Adipocyte (in vitro differentiated cells): ENCODE measurements at regions not wholly inside any gene's neighbourhood (a gene's known extent, or its start where the extent isn't known, plus 50 kb on each side); places are given as distances from the start of the nearest gene placed in this dataset.

Experiments
- DNase-seq: peaks from one replicate; pipeline ENCODE4 v3.0.0-alpha.2; 2015; ENCODE audit warnings: low read depth
- H3K27me3 ChIP-seq: replicated peaks from 2 replicates; pipeline ENCODE4 v1.7.0; 2013; ENCODE audit warnings: mild to moderate bottlenecking, low read length, moderate library complexity; ENCODE audit not compliant: control insufficient read depth, insufficient read depth
- H3K36me3 ChIP-seq: 2 replicates; pipeline ENCODE4 v1.7.0; 2013; ENCODE audit warnings: low read length, mild to moderate bottlenecking, moderate library complexity; ENCODE audit not compliant: control insufficient read depth, insufficient read depth, severe bottlenecking
- H3K4me1 ChIP-seq: 2 replicates; pipeline ENCODE4 v1.7.0; 2013; ENCODE audit warnings: mild to moderate bottlenecking, low read length, moderate library complexity; ENCODE audit not compliant: control insufficient read depth, insufficient read depth
- H3K4me3 ChIP-seq: 2 replicates; pipeline ENCODE4 v1.7.0; 2013; ENCODE audit warnings: mild to moderate bottlenecking, low read length, moderate library complexity
- H3K9ac ChIP-seq: 2 replicates; pipeline ENCODE4 v1.7.0; 2013; ENCODE audit warnings: mild to moderate bottlenecking, low read length, moderate library complexity
- H3K9me3 ChIP-seq: 2 replicates; pipeline ENCODE4 v1.7.0; 2013; ENCODE audit warnings: mild to moderate bottlenecking, low read length, moderate library complexity; ENCODE audit not compliant: control insufficient read depth

- peaks cover 2% of the 10 kb centered on the region for H3K27me3 ChIP-seq
- DNase-seq, result no peak
- H3K36me3 ChIP-seq, result no peaks in the 10 kb centered on the region
- H3K9me3 ChIP-seq, result no peaks in the 10 kb centered on the region
- H3K9ac ChIP-seq, result no peak overlapping the region
- H3K4me3 ChIP-seq, result no peak overlapping the region
- no peaks in the 10 kb centered on the region for H3K4me1 ChIP-seq
Observed at GRCh38 chr7:43018446-43018845, 86.3 kb downstream of the MRPL32 start.

DNA sequence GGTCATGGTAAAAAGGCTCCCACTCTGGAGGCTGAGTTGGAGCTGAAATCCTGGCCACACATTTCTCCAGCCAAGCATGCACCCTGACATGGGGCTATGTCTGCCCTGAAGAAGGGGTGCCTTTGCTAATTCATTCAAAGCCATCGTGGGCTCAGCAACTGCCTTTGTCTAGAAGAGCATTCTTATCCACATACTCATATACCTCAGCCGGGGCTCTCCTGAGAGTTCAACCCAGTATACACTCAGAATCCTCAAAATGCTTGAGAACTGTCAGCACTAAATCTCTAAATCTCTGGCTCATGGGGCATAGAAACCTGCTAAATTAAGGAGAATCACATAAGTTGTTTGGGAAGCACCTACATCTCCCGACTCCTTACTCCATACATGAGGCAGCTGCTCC, 89.3 kb downstream of the MRPL32 start:
- Histone ChIP-seq H3K36me3 (no peaks in the 10 kb centered on the region), H3K27me3 (no peaks in the 10 kb centered on the region), H3K9me3 (no peaks in the 10 kb centered on the region), H3K4me1 (no peaks in the 10 kb centered on the region), H3K9ac (no peak overlapping the region), H3K4me3 (no peak overlapping the region)
- no peak for DNase-seq

- no peak overlapping the region for H3K4me3 ChIP-seq
- no peak overlapping the region for H3K9ac ChIP-seq
- H3K9me3 ChIP-seq, result no peaks in the 10 kb centered on the region
- no peak for DNase-seq
- no peaks in the 10 kb centered on the region for H3K4me1 ChIP-seq
- H3K36me3 ChIP-seq, result no peaks in the 10 kb centered on the region
- no peaks in the 10 kb centered on the region for H3K27me3 ChIP-seq
Observed at GRCh38 chr7:43022008-43022407, 89.8 kb downstream of the MRPL32 start.

GRCh38 chr7:43033369-43033768, 79.1 kb upstream of the HECW1 start:
- Histone ChIP-seq H3K27me3 (no peaks in the 10 kb centered on the region), H3K9ac (no peak overlapping the region), H3K4me1 (no peaks in the 10 kb centered on the region), H3K4me3 (no peak overlapping the region), H3K9me3 (peaks cover 17% of the 10 kb centered on the region), H3K36me3 (no peaks in the 10 kb centered on the region)
- DNase-seq, result no peak

DNA sequence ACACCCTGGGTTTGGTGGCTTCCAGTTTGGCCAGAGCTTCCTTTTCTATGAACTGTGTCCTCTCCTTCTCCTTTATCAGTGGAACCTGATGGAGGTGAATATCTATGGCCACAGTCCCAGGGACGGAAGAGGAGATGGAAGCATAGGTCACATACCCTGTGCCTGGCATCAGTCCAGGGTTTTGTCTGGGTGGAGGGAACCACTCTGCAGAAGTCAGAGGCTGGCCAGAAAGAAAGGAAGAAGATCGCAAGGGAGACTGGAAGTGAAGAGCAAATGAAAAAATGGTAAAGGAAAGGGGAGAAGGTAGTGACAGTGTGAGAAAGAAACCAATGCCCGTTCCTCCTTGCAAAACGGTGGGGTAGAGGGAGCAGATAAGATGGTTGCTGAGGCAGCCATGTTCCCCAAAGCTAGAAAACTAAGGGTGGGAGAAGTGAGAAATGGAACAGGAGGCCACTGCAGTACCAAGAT, 77.9 kb upstream of the HECW1 start:
- no peak for DNase-seq
- no peak overlapping the region for H3K9ac ChIP-seq
- H3K4me1 ChIP-seq, result no peaks in the 10 kb centered on the region
- no peak overlapping the region for H3K4me3 ChIP-seq
- peaks cover 20% of the 10 kb centered on the region for H3K9me3 ChIP-seq
- H3K36me3 ChIP-seq, result no peaks in the 10 kb centered on the region
- H3K27me3 ChIP-seq, result no peaks in the 10 kb centered on the region

DNA sequence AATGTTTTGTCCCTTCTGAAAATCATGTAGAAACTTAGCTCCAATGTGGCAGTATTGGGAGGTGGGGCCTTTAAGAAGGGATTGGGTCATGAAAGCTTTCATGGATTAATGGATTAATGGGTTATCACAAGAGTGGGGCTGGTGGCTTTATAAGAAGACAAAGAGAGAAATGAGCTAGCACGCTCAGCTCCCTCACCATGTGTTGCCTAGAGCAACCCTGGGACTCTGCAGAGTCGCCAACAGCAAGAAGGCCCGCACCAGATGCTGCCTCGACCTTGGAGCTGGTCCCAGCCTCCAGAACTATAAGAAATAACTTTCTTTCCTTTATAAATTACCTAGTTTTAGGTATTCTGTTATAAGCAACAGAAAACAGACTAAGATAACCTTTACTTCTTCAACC, 74.9 kb upstream of the HECW1 start:
- Histone ChIP-seq H3K9ac (no peak overlapping the region), H3K36me3 (no peaks in the 10 kb centered on the region), H3K4me1 (no peaks in the 10 kb centered on the region), H3K4me3 (no peak overlapping the region), H3K27me3 (no peaks in the 10 kb centered on the region), H3K9me3 (peaks cover 20% of the 10 kb centered on the region)
- DNase-seq, result no peak

DNA sequence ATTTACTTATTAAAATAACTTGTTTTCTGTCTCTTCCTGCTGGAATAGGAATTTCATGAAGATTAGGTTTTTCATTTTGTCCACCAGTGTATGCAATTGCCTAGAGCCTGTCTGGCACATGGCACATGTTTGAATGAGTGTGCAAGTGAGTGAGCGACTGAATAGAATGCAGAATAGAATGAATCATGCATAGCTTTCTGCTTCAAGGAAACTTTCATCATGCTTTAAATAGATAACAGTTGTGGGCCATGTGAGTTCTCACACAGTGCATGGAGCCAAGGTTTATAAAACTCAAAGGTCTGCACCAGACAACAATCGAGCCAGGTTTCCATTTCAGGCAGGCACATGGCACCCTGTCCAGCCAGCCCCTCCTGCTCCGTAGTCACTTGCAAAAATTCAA, 74.2 kb upstream of the HECW1 start:
- peak; percentile 83 for DNase-seq

GRCh38 chr7:43039346-43039745, 73.1 kb upstream of the HECW1 start:
- H3K27me3 ChIP-seq, result no peaks in the 10 kb centered on the region
- DNase-seq, result peak; percentile 48
- H3K4me3 ChIP-seq, result no peak overlapping the region
- H3K9ac ChIP-seq, result no peak overlapping the region
- no peaks in the 10 kb centered on the region for H3K36me3 ChIP-seq
- peaks cover 9% of the 10 kb centered on the region for H3K4me1 ChIP-seq
- peaks cover 16% of the 10 kb centered on the region for H3K9me3 ChIP-seq

More for the DNA sequence above, 74.2 kb upstream of the HECW1 start:
- peak overlapping the region; percentile 20 for H3K4me3 ChIP-seq
- H3K36me3 ChIP-seq, result no peaks in the 10 kb centered on the region
- peaks cover 18% of the 10 kb centered on the region for H3K9me3 ChIP-seq
- no peaks in the 10 kb centered on the region for H3K27me3 ChIP-seq
- H3K9ac ChIP-seq, result no peak overlapping the region
- peaks cover 3% of the 10 kb centered on the region for H3K4me1 ChIP-seq

DNA sequence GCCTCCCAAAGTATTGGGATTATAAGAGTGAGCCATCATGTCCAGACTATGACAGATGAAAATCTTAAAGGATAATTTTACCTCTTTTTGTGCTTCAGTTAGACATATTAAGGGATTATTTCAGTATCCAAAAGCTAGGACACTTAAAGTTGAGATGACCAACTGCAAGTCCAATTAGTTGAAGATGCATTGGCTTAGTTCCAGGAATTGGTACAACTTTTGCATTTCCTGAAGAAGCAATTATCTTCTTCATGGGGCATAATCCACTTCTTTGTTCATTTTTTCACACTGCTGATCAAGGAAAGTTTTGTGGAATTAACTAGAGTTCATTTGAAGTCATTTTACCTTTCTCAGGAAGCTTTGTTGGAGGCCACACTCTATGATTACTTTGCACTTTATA, 72.0 kb upstream of the HECW1 start:
- Histone ChIP-seq H3K4me1 (peaks cover 9% of the 10 kb centered on the region), H3K36me3 (no peaks in the 10 kb centered on the region)

GRCh38 chr7:43041105-43041504, 71.3 kb upstream of the HECW1 start:
- peaks cover 16% of the 10 kb centered on the region for H3K9me3 ChIP-seq
- H3K27me3 ChIP-seq, result no peaks in the 10 kb centered on the region
- H3K36me3 ChIP-seq, result no peaks in the 10 kb centered on the region
- H3K4me3 ChIP-seq, result no peak overlapping the region
- DNase-seq, result no peak
- peaks cover 9% of the 10 kb centered on the region for H3K4me1 ChIP-seq
- H3K9ac ChIP-seq, result no peak overlapping the region

More for the DNA sequence above, 72.0 kb upstream of the HECW1 start:
- H3K9ac ChIP-seq, result no peak overlapping the region
- peaks cover 16% of the 10 kb centered on the region for H3K9me3 ChIP-seq
- no peak overlapping the region for H3K4me3 ChIP-seq
- DNase-seq, result no peak
- H3K27me3 ChIP-seq, result no peaks in the 10 kb centered on the region

GRCh38 chr7:43041724-43042123, 70.7 kb upstream of the HECW1 start:
- Histone ChIP-seq H3K4me3 (no peak overlapping the region), H3K4me1 (peaks cover 9% of the 10 kb centered on the region), H3K9ac (no peak overlapping the region), H3K9me3 (peaks cover 16% of the 10 kb centered on the region), H3K36me3 (no peaks in the 10 kb centered on the region), H3K27me3 (no peaks in the 10 kb centered on the region)
- DNase-seq, result no peak

DNA sequence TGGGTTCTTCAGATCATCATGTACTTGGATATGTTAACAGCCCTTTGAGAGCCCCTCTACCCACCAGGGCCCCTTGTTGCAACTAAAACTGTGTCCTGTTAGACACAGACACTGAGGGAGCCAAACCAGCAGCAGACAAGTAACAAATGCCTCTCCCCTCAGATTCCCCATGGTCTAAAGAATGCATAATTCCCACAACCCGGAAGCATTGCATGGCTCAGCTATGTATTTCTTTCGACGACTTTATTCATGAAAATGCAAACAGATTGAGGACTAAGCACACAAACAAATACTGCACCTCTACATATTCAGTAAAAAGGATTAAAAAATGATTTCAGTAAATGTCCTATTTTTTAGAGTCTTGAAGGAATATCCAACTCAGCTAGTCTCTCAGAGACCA, 70.1 kb upstream of the HECW1 start:
- DNase-seq, result peak; percentile 11
- no peak overlapping the region for H3K4me3 ChIP-seq
- H3K9ac ChIP-seq, result no peak overlapping the region
- no peaks in the 10 kb centered on the region for H3K27me3 ChIP-seq
- H3K4me1 ChIP-seq, result peaks cover 9% of the 10 kb centered on the region
- H3K9me3 ChIP-seq, result peaks cover 14% of the 10 kb centered on the region
- no peaks in the 10 kb centered on the region for H3K36me3 ChIP-seq
